SK-MEL-5 (cell line): ENCODE measurements at regions not wholly inside any gene's neighbourhood (a gene's known extent, or its start where the extent isn't known, plus 50 kb on each side); places are given as distances from the start of the nearest gene placed in this dataset.

Experiments used
- small RNA-seq, 2 experiments: library from RNA; depleted of rRNA; stranded (forward); fragments of <200 nt; gene quantifications; one replicate each; pipeline ENCODE3, GENCODE V24; 2014

Small RNAs in the stretch of these regions (small RNA-seq; reads per million reads assigned to genes)
- gene RNU6-932P: 0 reads per million in 2 experiments
